Astrocyte (in vitro differentiated cells and primary cell): ENCODE measurements at regions not wholly inside any gene's neighbourhood (a gene's known extent, or its start where the extent isn't known, plus 50 kb on each side); places are given as distances from the start of the nearest gene placed in this dataset.

Source experiments
- DNase-seq: peaks from one replicate; pipeline ENCODE4 v3.0.0-alpha.2; 2010; ENCODE audit warnings: low read depth
- FAIRE-seq: peaks from 2 replicates; lab custom pipeline; 2011; peaks lifted over from hg19 to GRCh38; lab: Jason Lieb, UNC
- H2AFZ ChIP-seq: 2 replicates; pipeline ENCODE4 v1.6.0; 2012; ENCODE audit warnings: low read depth, low read length, inconsistent platforms
- H3K27ac ChIP-seq: 2 replicates; pipeline ENCODE4 v1.5.1; 2011; ENCODE audit warnings: low read depth, low read length, inconsistent platforms
- H3K27me3 ChIP-seq: 2 replicates; pipeline ENCODE4 v1.6.0; 2011; ENCODE audit warnings: low read length, inconsistent platforms; ENCODE audit not compliant: insufficient read depth
- H3K36me3 ChIP-seq: 2 replicates; pipeline ENCODE4 v1.5.1; 2011; ENCODE audit warnings: low read length, inconsistent platforms; ENCODE audit not compliant: insufficient read depth
- H3K4me1 ChIP-seq: 2 replicates; pipeline ENCODE4 v1.5.1; 2011; ENCODE audit warnings: low read length, inconsistent platforms; ENCODE audit not compliant: insufficient read depth
- H3K4me2 ChIP-seq: 2 replicates; pipeline ENCODE4 v1.6.0; 2012; ENCODE audit warnings: low read length, inconsistent platforms
- H3K4me3 ChIP-seq: 2 replicates; pipeline ENCODE4 v1.5.1; 2011; ENCODE audit warnings: low read depth, mild to moderate bottlenecking, low read length, inconsistent platforms; ENCODE audit not compliant: insufficient read depth
- H3K79me2 ChIP-seq: 2 replicates; pipeline ENCODE4 v1.6.0; 2012; ENCODE audit warnings: mild to moderate bottlenecking, low read length, inconsistent platforms; ENCODE audit not compliant: insufficient read depth
- H3K9ac ChIP-seq: 2 replicates; pipeline ENCODE4 v1.6.0; 2012; ENCODE audit warnings: mild to moderate bottlenecking, low read length, inconsistent platforms
- H3K9me3 ChIP-seq: 2 replicates; pipeline ENCODE4 v1.5.1; 2012; ENCODE audit warnings: low read depth, mild to moderate bottlenecking, low read length, inconsistent platforms; ENCODE audit not compliant: insufficient read depth
- H4K20me1 ChIP-seq: 2 replicates; pipeline ENCODE4 v1.6.0; 2012; ENCODE audit warnings: low read length, inconsistent platforms; ENCODE audit not compliant: insufficient read depth
- H3K27ac Mint-ChIP-seq: one replicate; pipeline ENCODE4 v1.8.0; 2021; ENCODE audit warnings: mild to moderate bottlenecking, mixed read lengths; ENCODE audit not compliant: unreplicated experiment
- H3K27me3 Mint-ChIP-seq: one replicate; pipeline ENCODE4 v1.8.0; 2021; ENCODE audit warnings: low read depth, mixed read lengths; ENCODE audit not compliant: unreplicated experiment
- H3K36me3 Mint-ChIP-seq: one replicate; pipeline ENCODE4 v1.8.0; 2021; ENCODE audit warnings: low read depth, mixed read lengths; ENCODE audit not compliant: unreplicated experiment
- H3K4me1 Mint-ChIP-seq: one replicate; pipeline ENCODE4 v1.8.0; 2021; ENCODE audit warnings: low read depth, mixed read lengths; ENCODE audit not compliant: unreplicated experiment
- H3K4me3 Mint-ChIP-seq: one replicate; pipeline ENCODE4 v1.8.0; 2021; ENCODE audit warnings: mild to moderate bottlenecking, moderate library complexity, mixed read lengths; ENCODE audit not compliant: unreplicated experiment
- H3K9me3 Mint-ChIP-seq: one replicate; pipeline ENCODE4 v1.8.0; 2021; ENCODE audit warnings: mild to moderate bottlenecking, mixed read lengths; ENCODE audit not compliant: unreplicated experiment
- EZH2 ChIP-seq: IDR thresholded peaks from 2 replicates; pipeline ENCODE4 v1.6.1; 2012; ENCODE audit warnings: mild to moderate bottlenecking, low read length, inconsistent platforms; ENCODE audit not compliant: insufficient read depth
- TF ChIP-seq, protein P1 (sequence below): IDR thresholded peaks from 2 replicates; pipeline ENCODE4 v1.5.1; 2011; ENCODE audit warnings: low read depth, mild to moderate bottlenecking, inconsistent platforms, low read length, moderate library complexity; ENCODE audit not compliant: insufficient read depth

DNA sequence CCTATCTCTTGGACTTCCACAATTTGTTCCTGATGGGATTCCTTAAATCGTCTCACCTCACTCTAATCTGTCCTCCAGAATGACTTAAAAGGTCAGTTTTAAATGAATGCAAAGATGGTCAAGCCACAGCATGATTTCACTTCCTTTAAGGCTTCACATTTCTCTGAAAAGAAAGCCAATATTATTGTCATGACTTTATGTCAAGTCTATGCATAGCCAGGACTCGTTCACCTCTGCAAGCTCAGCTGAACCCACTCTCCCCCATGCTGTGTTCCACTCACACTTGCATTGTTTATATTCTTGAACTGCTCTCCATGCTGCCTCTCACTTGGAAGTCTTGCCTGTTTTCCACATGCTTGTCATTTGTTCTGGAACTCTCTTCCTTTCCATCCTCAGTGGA is 298.4 kb upstream of the MMADHC start:
- Mint-ChIP-seq H3K27ac (no peak overlapping the region), H3K27me3 (no peaks in the 10 kb centered on the region), H3K36me3 (no peaks in the 10 kb centered on the region), H3K4me3 (no peak overlapping the region), H3K4me1 (peaks cover 4% of the 10 kb centered on the region), H3K9me3 (no peaks in the 10 kb centered on the region)
- Histone ChIP-seq H3K79me2 (no peaks in the 10 kb centered on the region), H3K27ac (no peak overlapping the region), H3K9me3 (no peaks in the 10 kb centered on the region), H3K4me3 (no peak overlapping the region), H3K4me1 (peaks cover 4% of the 10 kb centered on the region), H3K9ac (no peak overlapping the region), H3K27me3 (no peaks in the 10 kb centered on the region), H2AFZ (no peak overlapping the region), H4K20me1 (no peaks in the 10 kb centered on the region), H3K4me2 (no peak overlapping the region), H3K36me3 (no peaks in the 10 kb centered on the region)
- no peak for FAIRE-seq
- no peak for DNase-seq
- TF ChIP-seq EZH2, result no peak
- TF ChIP-seq, protein P1, sequence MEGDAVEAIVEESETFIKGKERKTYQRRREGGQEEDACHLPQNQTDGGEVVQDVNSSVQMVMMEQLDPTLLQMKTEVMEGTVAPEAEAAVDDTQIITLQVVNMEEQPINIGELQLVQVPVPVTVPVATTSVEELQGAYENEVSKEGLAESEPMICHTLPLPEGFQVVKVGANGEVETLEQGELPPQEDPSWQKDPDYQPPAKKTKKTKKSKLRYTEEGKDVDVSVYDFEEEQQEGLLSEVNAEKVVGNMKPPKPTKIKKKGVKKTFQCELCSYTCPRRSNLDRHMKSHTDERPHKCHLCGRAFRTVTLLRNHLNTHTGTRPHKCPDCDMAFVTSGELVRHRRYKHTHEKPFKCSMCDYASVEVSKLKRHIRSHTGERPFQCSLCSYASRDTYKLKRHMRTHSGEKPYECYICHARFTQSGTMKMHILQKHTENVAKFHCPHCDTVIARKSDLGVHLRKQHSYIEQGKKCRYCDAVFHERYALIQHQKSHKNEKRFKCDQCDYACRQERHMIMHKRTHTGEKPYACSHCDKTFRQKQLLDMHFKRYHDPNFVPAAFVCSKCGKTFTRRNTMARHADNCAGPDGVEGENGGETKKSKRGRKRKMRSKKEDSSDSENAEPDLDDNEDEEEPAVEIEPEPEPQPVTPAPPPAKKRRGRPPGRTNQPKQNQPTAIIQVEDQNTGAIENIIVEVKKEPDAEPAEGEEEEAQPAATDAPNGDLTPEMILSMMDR, result no peak

DNA sequence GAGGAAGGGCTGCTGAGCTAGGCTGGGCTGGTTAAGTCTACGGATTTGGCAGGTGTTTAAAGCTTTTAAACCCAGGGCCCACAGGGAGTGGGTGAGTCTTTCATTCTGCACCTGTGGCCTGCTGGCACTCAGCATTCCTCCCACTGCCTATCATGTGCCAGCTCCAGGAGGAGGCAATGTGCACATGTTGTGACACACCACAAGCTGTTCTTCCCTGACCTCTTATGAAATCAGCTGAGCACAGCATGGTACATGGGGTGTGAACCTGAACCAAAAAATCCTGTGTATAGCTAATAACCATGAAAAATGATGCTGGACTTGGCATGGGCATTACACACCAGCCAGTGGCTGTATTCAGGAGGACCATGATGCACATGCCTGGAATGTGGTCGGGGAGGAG is 297.9 kb upstream of the MMADHC start:
- no peak overlapping the region for H3K4me2 ChIP-seq
- no peak overlapping the region for H2AFZ ChIP-seq
- peaks cover 4% of the 10 kb centered on the region for H3K4me1 ChIP-seq
- H3K36me3 ChIP-seq, result no peaks in the 10 kb centered on the region
- Mint-ChIP-seq H3K36me3 (no peaks in the 10 kb centered on the region), H3K9me3 (peaks cover 2% of the 10 kb centered on the region), H3K27me3 (no peaks in the 10 kb centered on the region), H3K27ac (no peak overlapping the region), H3K4me3 (no peak overlapping the region), H3K4me1 (peaks cover 4% of the 10 kb centered on the region)
- no peak overlapping the region for H3K4me3 ChIP-seq
- H4K20me1 ChIP-seq, result no peaks in the 10 kb centered on the region
- H3K27me3 ChIP-seq, result no peaks in the 10 kb centered on the region
- DNase-seq (no peak), FAIRE-seq (no peak)
- no peak overlapping the region for H3K27ac ChIP-seq
- no peaks in the 10 kb centered on the region for H3K9me3 ChIP-seq
- no peaks in the 10 kb centered on the region for H3K79me2 ChIP-seq
- no peak overlapping the region for H3K9ac ChIP-seq
- TF ChIP-seq, protein P1, result no peak
- no peak for TF ChIP-seq EZH2

DNA sequence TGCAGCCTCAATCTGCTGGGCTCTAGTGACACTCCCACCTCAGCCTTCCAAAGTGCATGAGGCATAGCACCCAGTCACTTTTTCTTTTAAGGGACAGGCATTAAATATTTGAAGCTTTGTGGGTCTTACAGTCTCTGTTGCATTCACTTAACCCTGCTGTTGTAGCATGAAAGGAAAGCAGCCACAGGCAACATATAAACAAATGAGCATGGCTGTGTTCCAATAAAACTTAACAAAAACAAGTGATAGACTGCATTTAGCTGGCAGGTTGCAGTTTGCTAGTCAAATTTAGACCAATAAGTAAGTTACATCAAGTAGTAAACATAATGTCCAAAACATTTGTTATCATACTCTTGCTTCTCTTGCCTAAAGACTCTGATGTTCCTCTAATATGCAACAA is 297.3 kb upstream of the MMADHC start:
- no peaks in the 10 kb centered on the region for H3K27me3 ChIP-seq
- no peak overlapping the region for H3K4me3 ChIP-seq
- no peak for DNase-seq
- H3K4me1 Mint-ChIP-seq, result peaks cover 4% of the 10 kb centered on the region
- H3K79me2 ChIP-seq, result no peaks in the 10 kb centered on the region
- no peak overlapping the region for H3K4me2 ChIP-seq
- H3K9ac ChIP-seq, result no peak overlapping the region
- H3K27ac ChIP-seq, result no peak overlapping the region
- no peaks in the 10 kb centered on the region for H3K9me3 ChIP-seq
- H3K9me3 Mint-ChIP-seq, result peaks cover 2% of the 10 kb centered on the region
- H4K20me1 ChIP-seq, result no peaks in the 10 kb centered on the region
- no peaks in the 10 kb centered on the region for H3K27me3 Mint-ChIP-seq
- no peak overlapping the region for H3K4me3 Mint-ChIP-seq
- no peaks in the 10 kb centered on the region for H3K36me3 Mint-ChIP-seq
- no peak for TF ChIP-seq EZH2
- TF ChIP-seq, protein P1, result no peak
- H3K4me1 ChIP-seq, result peaks cover 4% of the 10 kb centered on the region
- FAIRE-seq, result no peak
- H3K36me3 ChIP-seq, result no peaks in the 10 kb centered on the region
- H2AFZ ChIP-seq, result no peak overlapping the region
- H3K27ac Mint-ChIP-seq, result no peak overlapping the region
